H1 (cell line): ENCODE measurements at regions not wholly inside any gene's neighbourhood (a gene's known extent, or its start where the extent isn't known, plus 50 kb on each side); places are given as distances from the start of the nearest gene placed in this dataset.

Experiments used
- CTCF ChIA-PET: fragments of 300-600 bp; sonication (Branson Sonifier 250); formaldehyde crosslinking; loops from one replicate; lab custom pipeline; 2021; ENCODE audit not compliant: partially characterized antibody; lab: Charles Lee
- POLR2A ChIA-PET: fragments of 300-600 bp; sonication (Branson Sonifier 250); formaldehyde crosslinking; loops from one replicate; lab custom pipeline; 2021; ENCODE audit warnings: inconsistent platforms; ENCODE audit not compliant: partially characterized antibody; lab: Charles Lee
- DNase-seq, 2 experiments: peaks; one replicate each; pipeline versions ENCODE4 v3.0.0 to v3.0.0-alpha.2; 2010 to 2022; ENCODE audit warnings: low spot score in 2 of 2, low read depth in 1 of 2, mixed read lengths in 1 of 2
- FAIRE-seq: peaks from 2 replicates; lab custom pipeline; 2011; peaks lifted over from hg19 to GRCh38; lab: Jason Lieb, UNC
- H2AFZ ChIP-seq: 2 replicates; pipeline ENCODE4 v1.8.1; 2012; ENCODE audit warnings: low read length, inconsistent platforms
- H2AK5ac ChIP-seq: 2 replicates; pipeline ENCODE4 v1.6.1; 2013; ENCODE audit warnings: low read depth, low read length
- H2BK120ac ChIP-seq: replicated peaks from 2 replicates; pipeline ENCODE3; 2013; ENCODE audit warnings: low read depth, low read length, inconsistent platforms
- H2BK12ac ChIP-seq: 2 replicates; pipeline ENCODE4 v1.6.1; 2013; ENCODE audit warnings: low read depth, low read length
- H2BK15ac ChIP-seq: 2 replicates; pipeline ENCODE4 v1.6.1; 2013; ENCODE audit warnings: low read length
- H2BK20ac ChIP-seq: 2 replicates; pipeline ENCODE4 v1.6.1; 2013; ENCODE audit warnings: low read length
- H2BK5ac ChIP-seq: 2 replicates; pipeline ENCODE4 v1.6.1; 2013; ENCODE audit warnings: low read depth, low read length
- H3K14ac ChIP-seq: 2 replicates; pipeline ENCODE4 v1.6.1; 2013; ENCODE audit warnings: inconsistent platforms; ENCODE audit not compliant: insufficient read length
- H3K18ac ChIP-seq: 2 replicates; pipeline ENCODE4 v1.6.1; 2013; ENCODE audit warnings: low read length; ENCODE audit errors: extremely low read depth
- H3K23ac ChIP-seq: 2 replicates; pipeline ENCODE4 v1.6.1; 2013; ENCODE audit warnings: inconsistent platforms; ENCODE audit not compliant: insufficient read length
- H3K23me2 ChIP-seq: 2 replicates; pipeline ENCODE4 v1.6.1; 2013; ENCODE audit warnings: low read depth, low read length
- H3K27ac ChIP-seq: 2 replicates; pipeline ENCODE4 v1.6.1; 2011; ENCODE audit warnings: low read depth, low read length, inconsistent platforms
- H3K27me3 ChIP-seq, 4 experiments: replicated peaks in 1 of 4; 1 replicate in 1 of 4; 2 replicates in 3 of 4; pipeline versions ENCODE4 v1.6.1 to v1.8.1; 2011 to 2013; ENCODE audit warnings: low read length in 3 of 4, mild to moderate bottlenecking in 3 of 4, inconsistent platforms in 2 of 4, mixed read lengths in 2 of 4, moderate library complexity in 1 of 4; ENCODE audit not compliant: control insufficient read depth in 3 of 4, insufficient read depth in 3 of 4; ENCODE audit errors: extremely low read depth in 1 of 4
- H3K36me3 ChIP-seq, 4 experiments: 2 replicates each; pipeline versions ENCODE4 v1.6.1 to v1.8.1; 2011 to 2013; ENCODE audit warnings: mild to moderate bottlenecking in 4 of 4, low read length in 3 of 4, moderate library complexity in 2 of 4, control low read depth in 1 of 4, inconsistent platforms in 1 of 4; ENCODE audit not compliant: insufficient read depth in 4 of 4, control insufficient read depth in 2 of 4
- H3K4ac ChIP-seq: replicated peaks from 2 replicates; pipeline ENCODE3; 2013; ENCODE audit warnings: low read length, low read depth, mixed read lengths, inconsistent platforms; ENCODE audit not compliant: insufficient read length
- H3K4me1 ChIP-seq, 4 experiments: replicated peaks in 1 of 4; 1 replicate in 1 of 4; 2 replicates in 3 of 4; pipeline versions ENCODE4 v1.6.1 to v1.8.1; 2011 to 2013; ENCODE audit warnings: low read length in 3 of 4, inconsistent platforms in 2 of 4, mixed read lengths in 1 of 4; ENCODE audit not compliant: insufficient read depth in 4 of 4, control insufficient read depth in 3 of 4
- H3K4me2 ChIP-seq, 2 experiments: 2 replicates each; pipeline versions ENCODE4 v1.6.1 to v1.8.1; 2011 to 2013; ENCODE audit warnings: low read depth in 2 of 2, low read length in 2 of 2, control low read depth in 1 of 2, inconsistent platforms in 1 of 2, mild to moderate bottlenecking in 1 of 2; ENCODE audit not compliant: insufficient read depth in 1 of 2
- H3K4me3 ChIP-seq, 4 experiments: fragments of 200-600, 300-600 bp in 1 of 4; sonication (generic), shearing (Covaris generic), sonication (Bioruptor Twin) in 1 of 4; 2 replicates each; pipeline versions ENCODE4 v1.5.1 to v1.8.1; 2011 to 2016; ENCODE audit warnings: low read length in 4 of 4, low read depth in 3 of 4, control low read depth in 2 of 4, inconsistent platforms in 2 of 4, mild to moderate bottlenecking in 2 of 4, mixed read lengths in 1 of 4, moderate library complexity in 1 of 4; ENCODE audit not compliant: insufficient read depth in 2 of 4; ENCODE audit errors: extremely low read depth in 1 of 4
- H3K56ac ChIP-seq: replicated peaks from 2 replicates; pipeline ENCODE3; 2013; ENCODE audit warnings: low read depth, mild to moderate bottlenecking, mixed read lengths, low read length, inconsistent platforms; ENCODE audit not compliant: insufficient read length
- H3K79me1 ChIP-seq: 2 replicates; pipeline ENCODE4 v1.6.1; 2013; ENCODE audit warnings: low read depth, low read length, control low read depth
- H3K79me2 ChIP-seq, 2 experiments: 2 replicates each; pipeline versions ENCODE4 v1.6.1 to v1.8.1; 2012 to 2013; ENCODE audit warnings: low read length in 2 of 2, mild to moderate bottlenecking in 2 of 2, inconsistent platforms in 1 of 2; ENCODE audit not compliant: insufficient read depth in 2 of 2, control insufficient read depth in 1 of 2
- H3K9ac ChIP-seq, 4 experiments: replicated peaks in 1 of 4; 1 replicate in 1 of 4; 2 replicates in 3 of 4; pipeline versions ENCODE4 v1.6.1 to v1.8.1; 2011 to 2013; ENCODE audit warnings: low read depth in 3 of 4, low read length in 3 of 4, control low read depth in 2 of 4, mild to moderate bottlenecking in 2 of 4, moderate library complexity in 2 of 4, inconsistent platforms in 1 of 4; ENCODE audit errors: extremely low read depth in 1 of 4
- H3K9me3 ChIP-seq, 2 experiments: 2 replicates each; pipeline versions ENCODE4 v1.6.1 to v1.8.1; 2012 to 2013; ENCODE audit warnings: mild to moderate bottlenecking in 2 of 2, moderate library complexity in 2 of 2, control low read depth in 1 of 2, inconsistent platforms in 1 of 2, low read depth in 1 of 2, low read length in 1 of 2, mixed read lengths in 1 of 2; ENCODE audit not compliant: insufficient read depth in 2 of 2
- H4K20me1 ChIP-seq, 2 experiments: replicated peaks in 1 of 2; 2 replicates each; pipeline versions ENCODE3 to v1.8.1; 2011 to 2013; ENCODE audit warnings: inconsistent platforms in 2 of 2, low read length in 2 of 2, mild to moderate bottlenecking in 1 of 2; ENCODE audit not compliant: insufficient read depth in 2 of 2, control insufficient read depth in 1 of 2
- H4K5ac ChIP-seq: 2 replicates; pipeline ENCODE4 v1.6.1; 2013; ENCODE audit warnings: low read length, low read depth, mixed read lengths, inconsistent platforms; ENCODE audit not compliant: insufficient read length
- H4K8ac ChIP-seq: 2 replicates; pipeline ENCODE4 v1.8.0; 2013; ENCODE audit warnings: mild to moderate bottlenecking, moderate library complexity, low read length, inconsistent platforms; ENCODE audit not compliant: insufficient read depth; ENCODE audit errors: extremely low read depth
- H4K91ac ChIP-seq: replicated peaks from 2 replicates; pipeline ENCODE3; 2013; ENCODE audit warnings: low read length, mixed read lengths, inconsistent platforms; ENCODE audit not compliant: insufficient read length
- BCL11A ChIP-seq, 2 experiments: IDR thresholded peaks; one replicate each; pipeline ENCODE4 v1.6.1; 2011; ENCODE audit warnings: low read depth in 2 of 2, low read length in 2 of 2, mild to moderate bottlenecking in 2 of 2
- CHD2 ChIP-seq: IDR thresholded peaks from 2 replicates; pipeline ENCODE4 v1.6.1; 2012; ENCODE audit warnings: low read length, improper control_type of control experiment
- CREB1 ChIP-seq: IDR thresholded peaks from 2 replicates; pipeline ENCODE4 v1.6.1; 2012; ENCODE audit warnings: inconsistent platforms
- EP300 ChIP-seq, 2 experiments: IDR thresholded peaks; 1 replicate in 1 of 2; 2 replicates in 1 of 2; pipeline ENCODE4 v1.6.1; 2011 to 2012; ENCODE audit warnings: low read depth in 2 of 2, low read length in 2 of 2, mild to moderate bottlenecking in 2 of 2, borderline replicate concordance in 1 of 2, inconsistent platforms in 1 of 2, moderate library complexity in 1 of 2
- GTF2F1 ChIP-seq: IDR thresholded peaks from 2 replicates; pipeline ENCODE4 v1.6.1; 2012; ENCODE audit warnings: low read depth, low read length, improper control_type of control experiment, borderline replicate concordance
- HDAC2 ChIP-seq, 2 experiments: fragments of 300-600 bp in 1 of 2; sonication (generic) in 1 of 2; IDR thresholded peaks; 2 replicates each; pipeline ENCODE4 v1.6.1; 2011 to 2012; ENCODE audit warnings: low read depth in 2 of 2, low read length in 2 of 2, mild to moderate bottlenecking in 2 of 2, moderate library complexity in 2 of 2, borderline replicate concordance in 1 of 2, inconsistent platforms in 1 of 2
- JUND ChIP-seq: IDR thresholded peaks from 2 replicates; pipeline ENCODE4 v1.6.1; 2011; ENCODE audit warnings: mild to moderate bottlenecking, improper control_type of control experiment, low read length
- PHF8 ChIP-seq: fragments of 200-600 bp; sonication (generic); conservative IDR thresholded peaks from 2 replicates; pipeline ENCODE4 v1.7.1; 2012; ENCODE audit warnings: low read depth, mild to moderate bottlenecking, inconsistent platforms, low read length, moderate library complexity
- RBBP5 ChIP-seq: IDR thresholded peaks from 2 replicates; pipeline ENCODE4 v1.7.1; 2012; ENCODE audit warnings: low read depth, mild to moderate bottlenecking, inconsistent platforms, low read length, moderate library complexity, borderline replicate concordance
- RFX5 ChIP-seq: IDR thresholded peaks from 2 replicates; pipeline ENCODE4 v1.6.1; 2011; ENCODE audit warnings: low read depth, low read length, improper control_type of control experiment, borderline replicate concordance
- RNF2 ChIP-seq: fragments of 200-900, 300-1000 bp; sonication (generic); IDR thresholded peaks from 2 replicates; pipeline ENCODE4 v1.7.1; 2016; ENCODE audit warnings: borderline replicate concordance, low read depth, mild to moderate bottlenecking, antibody characterized with exemption, low read length; ENCODE audit not compliant: poor library complexity, severe bottlenecking; ENCODE audit errors: missing control alignments
- RXRA ChIP-seq: IDR thresholded peaks from 2 replicates; pipeline ENCODE4 v1.6.1; 2011; ENCODE audit warnings: low read depth, mild to moderate bottlenecking, low read length, moderate library complexity; ENCODE audit not compliant: insufficient read depth
- SIN3A ChIP-seq, 2 experiments: IDR thresholded peaks in 1 of 2; conservative IDR thresholded peaks in 1 of 2; 2 replicates each; pipeline ENCODE4 v1.6.1; 2011 to 2012; ENCODE audit warnings: low read length in 2 of 2, improper control_type of control experiment in 1 of 2, low read depth in 1 of 2, mild to moderate bottlenecking in 1 of 2
- WGBS, 2 experiments: shearing (Covaris generic) in 1 of 2; methylation state at CpG; one replicate each; pipeline versions ENCODE4 v1.1.6 to v1.1.7; 2013 to 2015; ENCODE audit warnings: low lambda C conversion rate in 2 of 2, mixed read lengths in 2 of 2, inconsistent platforms in 1 of 2, low coverage in 1 of 2, missing lambda C conversion rate in 1 of 2; ENCODE audit not compliant: insufficient replicate concordance in 2 of 2, insufficient coverage in 1 of 2, insufficient read length in 1 of 2; ENCODE audit errors: extremely low coverage in 1 of 2, missing lambda C conversion rate in 1 of 2; 5-methylcytosine and 5-hydroxymethylcytosine counted together

DNA sequence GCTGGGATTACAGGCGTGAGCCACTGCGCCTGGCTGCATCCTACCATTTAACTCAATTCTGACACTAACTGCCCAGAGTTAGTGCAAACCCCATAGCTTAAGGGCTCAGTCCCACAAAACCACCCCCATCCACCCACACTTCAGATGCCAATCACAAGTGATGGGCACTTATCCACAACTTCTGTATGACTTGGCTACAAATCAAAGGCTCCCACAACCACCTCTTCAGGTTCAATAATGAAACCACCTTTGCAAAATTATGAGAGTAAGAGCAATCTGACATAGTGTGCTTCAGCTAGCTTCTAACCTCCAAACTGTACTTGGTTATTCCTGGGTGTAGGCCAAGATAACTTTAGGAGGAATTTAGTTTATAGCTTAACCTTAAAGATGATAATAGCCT lies 51.3 kb upstream of the SLC35F5 start:
- no peak overlapping the region for H2AK5ac ChIP-seq
- no peak overlapping the region for H3K14ac ChIP-seq
- no peaks in the 10 kb centered on the region for H3K79me2 ChIP-seq
- H3K4ac ChIP-seq = no peak overlapping the region
- no peak overlapping the region for H3K9ac ChIP-seq
- H3K56ac ChIP-seq = no peak overlapping the region
- FAIRE-seq = no peak
- ChIA-PET CTCF (interaction anchor here (0.5 kb wide), 1 partner anchor 11 kb away, joined by 4 read pairs; no protein-coding TSS in a partner anchor), POLR2A (no interaction called here)
- no peak overlapping the region for H4K91ac ChIP-seq
- no peak overlapping the region for H2AFZ ChIP-seq
- no peaks in the 10 kb centered on the region for H3K27me3 ChIP-seq
- no peaks in the 10 kb centered on the region for H4K20me1 ChIP-seq
- H4K5ac ChIP-seq = no peak overlapping the region
- H2BK120ac ChIP-seq = no peak overlapping the region
- no peak overlapping the region for H4K8ac ChIP-seq
- H3K18ac ChIP-seq = no peak overlapping the region
- H2BK12ac ChIP-seq = no peak overlapping the region
- WGBS, 2 experiments = 95% methylated on average over 2 of the region's 2 CpGs; no CpG with 5 or more reads in 1 of the 2 experiments
- no peak overlapping the region for H3K4me3 ChIP-seq
- no peak overlapping the region for H2BK5ac ChIP-seq
- no peak overlapping the region for H2BK20ac ChIP-seq
- no peak overlapping the region for H3K4me2 ChIP-seq
- H2BK15ac ChIP-seq = no peak overlapping the region
- H3K79me1 ChIP-seq = no peaks in the 10 kb centered on the region
- no peak overlapping the region for H3K27ac ChIP-seq
- no peaks in the 10 kb centered on the region for H3K4me1 ChIP-seq
- H3K36me3 ChIP-seq = no peaks in the 10 kb centered on the region
- H3K23ac ChIP-seq = no peak overlapping the region
- no peak for DNase-seq
- H3K9me3 ChIP-seq = 0 out of 4 replicates have a peak, but pooled peaks cover 0 to 3% of the 10 kb centered on the region in 2 experiments
- H3K23me2 ChIP-seq = no peaks in the 10 kb centered on the region; the same call in 1 of the 2 replicates
- TF ChIP-seq BCL11A (IDR thresholded peaks at IDR 0.05; ENCODE audit: low read depth in 2 of 2, low read length in 2 of 2) (no peak), SIN3A (conservative IDR thresholded peaks at IDR 0.05 in 1 of 2, IDR thresholded peaks at IDR 0.05 in 1 of 2; ENCODE audit: low read depth in 1 of 2, low read length in 2 of 2) (no peak), RNF2 (no peak), RFX5 (no peak), PHF8 (no peak), EP300 (IDR thresholded peaks at IDR 0.05; ENCODE audit: borderline replicate concordance in 1 of 2, low read depth in 2 of 2, low read length in 2 of 2) (no peak), RBBP5 (no peak), CHD2 (no peak), HDAC2 (IDR thresholded peaks at IDR 0.05; ENCODE audit: borderline replicate concordance in 1 of 2, low read depth in 2 of 2, low read length in 2 of 2) (no peak), JUND (no peak), RXRA (no peak), GTF2F1 (no peak), CREB1 (no peak)
